Fibroblast of lung (primary cell): ENCODE measurements at regions not wholly inside any gene's neighbourhood (a gene's known extent, or its start where the extent isn't known, plus 50 kb on each side); places are given as distances from the start of the nearest gene placed in this dataset.

Source experiments
- EZH2 ChIP-seq: IDR thresholded peaks from 2 replicates; pipeline ENCODE4 v1.5.1; 2012; ENCODE audit warnings: low read length, control low read depth, mild to moderate bottlenecking; ENCODE audit errors: missing control alignments
- TF ChIP-seq, protein P1 (sequence below), 2 donors: IDR thresholded peaks in 1 of 2; conservative IDR thresholded peaks in 1 of 2; 1 replicate in 1 of 2; 2 replicates in 1 of 2; pipeline ENCODE4 v1.5.1; 2011 to 2012; ENCODE audit warnings: low read length in 2 of 2, control low read depth in 1 of 2, inconsistent platforms in 1 of 2, low read depth in 1 of 2, mild to moderate bottlenecking in 1 of 2

DNA sequence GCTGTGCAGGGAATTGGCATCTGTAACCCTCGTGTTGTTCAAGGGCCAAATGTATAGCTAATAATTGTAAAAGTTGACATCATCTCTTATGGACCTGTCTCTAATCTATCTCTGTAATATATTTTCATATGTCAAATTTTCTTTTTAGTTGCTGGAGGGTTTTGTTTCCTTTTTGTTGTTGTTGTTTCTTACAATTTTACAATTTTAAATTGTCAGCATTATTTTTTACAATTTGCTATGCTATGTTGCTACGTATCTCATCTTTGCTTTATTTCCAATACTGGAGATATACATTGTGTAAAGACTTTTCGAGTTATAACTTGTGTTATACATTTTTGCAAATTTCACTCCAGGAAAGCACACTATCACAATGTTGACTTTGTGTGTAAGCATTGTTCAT, 290.2 kb upstream of the SP4 start:
- TF ChIP-seq, protein P1, sequence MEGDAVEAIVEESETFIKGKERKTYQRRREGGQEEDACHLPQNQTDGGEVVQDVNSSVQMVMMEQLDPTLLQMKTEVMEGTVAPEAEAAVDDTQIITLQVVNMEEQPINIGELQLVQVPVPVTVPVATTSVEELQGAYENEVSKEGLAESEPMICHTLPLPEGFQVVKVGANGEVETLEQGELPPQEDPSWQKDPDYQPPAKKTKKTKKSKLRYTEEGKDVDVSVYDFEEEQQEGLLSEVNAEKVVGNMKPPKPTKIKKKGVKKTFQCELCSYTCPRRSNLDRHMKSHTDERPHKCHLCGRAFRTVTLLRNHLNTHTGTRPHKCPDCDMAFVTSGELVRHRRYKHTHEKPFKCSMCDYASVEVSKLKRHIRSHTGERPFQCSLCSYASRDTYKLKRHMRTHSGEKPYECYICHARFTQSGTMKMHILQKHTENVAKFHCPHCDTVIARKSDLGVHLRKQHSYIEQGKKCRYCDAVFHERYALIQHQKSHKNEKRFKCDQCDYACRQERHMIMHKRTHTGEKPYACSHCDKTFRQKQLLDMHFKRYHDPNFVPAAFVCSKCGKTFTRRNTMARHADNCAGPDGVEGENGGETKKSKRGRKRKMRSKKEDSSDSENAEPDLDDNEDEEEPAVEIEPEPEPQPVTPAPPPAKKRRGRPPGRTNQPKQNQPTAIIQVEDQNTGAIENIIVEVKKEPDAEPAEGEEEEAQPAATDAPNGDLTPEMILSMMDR (conservative IDR thresholded peaks at IDR 0.05 in 1 of 2, IDR thresholded peaks at IDR 0.05 in 1 of 2; ENCODE audit: low read depth in 1 of 2, low read length in 2 of 2) = no peak
- TF ChIP-seq EZH2 = no peak
